ENCODE measurements at regions not wholly inside any gene's neighbourhood (a gene's known extent, or its start where the extent isn't known, plus 50 kb on each side); places are given as distances from the start of the nearest gene placed in this dataset.

DNA sequence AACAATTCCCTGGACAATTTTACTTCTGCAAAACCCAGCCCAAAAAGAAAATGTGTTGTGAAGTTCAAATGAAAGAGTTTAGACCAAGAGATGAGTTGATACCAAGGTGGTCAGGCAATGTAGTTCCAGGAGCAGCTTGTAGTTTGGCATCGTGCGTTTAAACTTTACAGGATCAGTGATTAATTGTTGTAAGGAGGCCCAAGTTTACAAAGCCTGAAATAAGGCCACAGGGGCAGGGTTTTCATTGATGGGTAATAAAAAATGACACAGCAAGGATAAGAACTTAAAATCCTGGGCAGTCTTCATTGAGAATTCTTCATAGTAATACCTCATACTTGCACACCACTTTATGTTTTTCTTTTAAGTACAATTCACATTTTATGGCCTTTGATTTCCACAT lies 463.9 kb upstream of the HNRNPA3 start:
- Histone ChIP-seq H3K4me3 (ENCODE audit: low read depth, low read length, poor library complexity, severe bottlenecking) (no peak overlapping the region), H3K4me1 (ENCODE audit: insufficient read depth, low read length, poor library complexity, severe bottlenecking) (peaks cover 100% of the 10 kb centered on the region), H3K27ac (ENCODE audit: low read depth, low read length, poor library complexity, severe bottlenecking) (peak overlapping the region; percentile 74), H3K9me3 (ENCODE audit: low read depth, low read length, poor library complexity, severe bottlenecking) (no peaks in the 10 kb centered on the region), H3K36me3 (ENCODE audit: insufficient read depth, low read length, poor library complexity, severe bottlenecking) (no peaks in the 10 kb centered on the region), H3K27me3 (replicated peaks; ENCODE audit: insufficient read depth, low read depth, low read length, poor library complexity) (no peaks in the 10 kb centered on the region)
- intact Hi-C loops (cut with micrococcal nuclease; ENCODE audit: unreplicated experiment) = loop anchor here (5.0 kb wide), 2 partner anchors 64 to 91 kb away; no protein-coding TSS in a partner anchor
- ChIA-PET CTCF (no interaction called here), POLR2A (ENCODE audit: low non-redundant PET) (no interaction called here)
- no peak for DNase-seq (ENCODE audit: low spot score)
- no TSS peak for BruUV-seq (replicated peaks)
- TF ChIP-seq EZH2 (IDR thresholded peaks at IDR 0.05; ENCODE audit: borderline replicate concordance, low read depth, low read length, poor library complexity, severe bottlenecking) = no peak
- TF ChIP-seq, protein P1, sequence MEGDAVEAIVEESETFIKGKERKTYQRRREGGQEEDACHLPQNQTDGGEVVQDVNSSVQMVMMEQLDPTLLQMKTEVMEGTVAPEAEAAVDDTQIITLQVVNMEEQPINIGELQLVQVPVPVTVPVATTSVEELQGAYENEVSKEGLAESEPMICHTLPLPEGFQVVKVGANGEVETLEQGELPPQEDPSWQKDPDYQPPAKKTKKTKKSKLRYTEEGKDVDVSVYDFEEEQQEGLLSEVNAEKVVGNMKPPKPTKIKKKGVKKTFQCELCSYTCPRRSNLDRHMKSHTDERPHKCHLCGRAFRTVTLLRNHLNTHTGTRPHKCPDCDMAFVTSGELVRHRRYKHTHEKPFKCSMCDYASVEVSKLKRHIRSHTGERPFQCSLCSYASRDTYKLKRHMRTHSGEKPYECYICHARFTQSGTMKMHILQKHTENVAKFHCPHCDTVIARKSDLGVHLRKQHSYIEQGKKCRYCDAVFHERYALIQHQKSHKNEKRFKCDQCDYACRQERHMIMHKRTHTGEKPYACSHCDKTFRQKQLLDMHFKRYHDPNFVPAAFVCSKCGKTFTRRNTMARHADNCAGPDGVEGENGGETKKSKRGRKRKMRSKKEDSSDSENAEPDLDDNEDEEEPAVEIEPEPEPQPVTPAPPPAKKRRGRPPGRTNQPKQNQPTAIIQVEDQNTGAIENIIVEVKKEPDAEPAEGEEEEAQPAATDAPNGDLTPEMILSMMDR (conservative IDR thresholded peaks at IDR 0.05; ENCODE audit: low read depth, low read length) = no peak

DNA sequence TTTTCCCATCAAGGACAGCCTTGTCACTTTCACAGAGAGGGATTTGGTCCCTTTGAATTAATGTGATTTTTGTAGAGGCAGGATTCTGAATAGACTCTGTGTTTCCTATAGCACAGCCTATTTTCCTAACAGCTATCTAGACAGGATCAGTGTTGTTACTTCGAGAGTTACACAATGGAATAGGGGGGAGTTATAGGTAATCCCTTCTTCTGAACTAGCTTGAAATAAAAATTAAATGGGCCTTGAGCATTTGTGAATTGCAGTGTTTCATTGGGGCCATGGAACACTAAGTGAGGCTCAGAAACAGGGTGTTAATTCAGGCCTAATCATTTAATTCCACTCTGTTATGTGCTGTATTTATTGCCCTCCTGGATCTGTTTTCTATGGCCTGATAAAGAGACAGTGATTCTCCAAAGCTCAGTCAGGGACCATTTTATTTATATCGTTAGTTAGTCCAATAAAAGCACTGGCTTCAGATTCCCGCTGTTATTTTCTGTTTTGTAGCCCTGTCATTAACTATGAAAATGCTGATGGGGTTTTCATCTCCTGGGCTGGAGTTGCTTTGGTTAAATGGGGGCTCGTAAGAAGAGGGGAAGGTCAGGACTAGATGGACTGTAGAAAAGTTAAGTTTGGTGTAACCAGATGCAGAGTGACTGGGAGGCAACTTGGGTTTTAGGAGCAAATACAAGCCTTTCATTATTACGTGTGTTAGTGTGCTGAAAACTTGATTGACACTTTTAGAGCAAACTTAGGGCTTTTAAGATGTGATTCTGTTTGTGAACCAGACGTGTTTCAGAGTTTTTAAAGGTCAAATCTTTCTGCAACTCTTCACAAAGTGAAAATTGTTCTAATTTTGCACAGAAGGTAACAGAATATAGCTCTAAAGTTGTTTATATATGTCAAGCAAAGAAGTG lies 461.0 kb upstream of the HNRNPA3 start:
- H3K9me3 ChIP-seq (ENCODE audit: low read depth, low read length, poor library complexity, severe bottlenecking) = no peaks in the 10 kb centered on the region
- ChIA-PET POLR2A (ENCODE audit: low non-redundant PET) (no interaction called here), CTCF (no interaction called here)
- peaks cover 100% of the 10 kb centered on the region for H3K4me1 ChIP-seq (ENCODE audit: insufficient read depth, low read length, poor library complexity, severe bottlenecking)
- TF ChIP-seq EZH2 (IDR thresholded peaks at IDR 0.05; ENCODE audit: borderline replicate concordance, low read depth, low read length, poor library complexity, severe bottlenecking) = no peak
- TF ChIP-seq, protein P1 (conservative IDR thresholded peaks at IDR 0.05; ENCODE audit: low read depth, low read length) = no peak
- no peaks in the 10 kb centered on the region for H3K36me3 ChIP-seq (ENCODE audit: insufficient read depth, low read length, poor library complexity, severe bottlenecking)
- no TSS peak for BruUV-seq (replicated peaks)
- H3K4me3 ChIP-seq (ENCODE audit: low read depth, low read length, poor library complexity, severe bottlenecking) = no peak overlapping the region
- peak overlapping the region; percentile 66 for H3K27ac ChIP-seq (ENCODE audit: low read depth, low read length, poor library complexity, severe bottlenecking)
- intact Hi-C loops (cut with micrococcal nuclease; ENCODE audit: unreplicated experiment) = no loop called here
- H3K27me3 ChIP-seq (replicated peaks; ENCODE audit: insufficient read depth, low read depth, low read length, poor library complexity) = no peaks in the 10 kb centered on the region
- DNase-seq (ENCODE audit: low spot score) = no peak

DNA sequence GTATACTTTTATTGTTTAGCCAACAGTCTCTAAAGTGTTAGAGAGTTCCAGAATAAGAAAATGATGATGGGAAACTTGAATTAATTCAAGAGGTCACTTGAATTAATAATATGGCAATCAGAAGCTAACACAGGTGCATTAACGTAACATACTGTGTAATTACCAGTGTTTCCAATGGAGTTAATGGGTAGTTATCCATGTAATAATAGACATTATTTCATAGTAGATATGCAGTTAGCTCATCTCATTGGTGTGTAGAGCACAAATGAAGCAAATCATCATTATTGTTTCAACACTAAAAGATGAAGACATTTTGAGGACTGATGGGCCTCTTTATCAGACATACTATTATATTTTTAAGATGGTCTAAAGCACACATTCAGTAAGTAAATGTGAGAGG lies 460.3 kb upstream of the HNRNPA3 start:
- Histone ChIP-seq H3K4me3 (ENCODE audit: low read depth, low read length, poor library complexity, severe bottlenecking) (no peak overlapping the region), H3K9me3 (ENCODE audit: low read depth, low read length, poor library complexity, severe bottlenecking) (no peaks in the 10 kb centered on the region), H3K27me3 (replicated peaks; ENCODE audit: insufficient read depth, low read depth, low read length, poor library complexity) (no peaks in the 10 kb centered on the region), H3K36me3 (ENCODE audit: insufficient read depth, low read length, poor library complexity, severe bottlenecking) (no peaks in the 10 kb centered on the region), H3K27ac (ENCODE audit: low read depth, low read length, poor library complexity, severe bottlenecking) (peak overlapping the region; percentile 66), H3K4me1 (ENCODE audit: insufficient read depth, low read length, poor library complexity, severe bottlenecking) (peaks cover 95% of the 10 kb centered on the region)
- CTCF ChIA-PET = no interaction called here
- BruUV-seq (replicated peaks) = no TSS peak
- no peak for DNase-seq (ENCODE audit: low spot score)
- intact Hi-C loops (cut with micrococcal nuclease; ENCODE audit: unreplicated experiment) = no loop called here
- POLR2A ChIA-PET (ENCODE audit: low non-redundant PET) = no interaction called here
- TF ChIP-seq, protein P1 (conservative IDR thresholded peaks at IDR 0.05; ENCODE audit: low read depth, low read length) = no peak
- TF ChIP-seq EZH2 (IDR thresholded peaks at IDR 0.05; ENCODE audit: borderline replicate concordance, low read depth, low read length, poor library complexity, severe bottlenecking) = no peak
